Urinary bladder (tissue), 3 donors: ENCODE measurements at regions not wholly inside any gene's neighbourhood (a gene's known extent, or its start where the extent isn't known, plus 50 kb on each side); places are given as distances from the start of the nearest gene placed in this dataset.

Experiments used
- DNase-seq: peaks from one replicate; pipeline ENCODE4 v3.0.0-alpha.2; 2015; ENCODE audit errors: extremely low spot score
- H3K27ac ChIP-seq: one replicate; pipeline ENCODE4 v1.5.1; 2013; ENCODE audit warnings: low read depth, mild to moderate bottlenecking, moderate library complexity
- H3K36me3 ChIP-seq: one replicate; pipeline ENCODE4 v1.6.1; 2013; ENCODE audit warnings: mild to moderate bottlenecking, moderate library complexity; ENCODE audit not compliant: insufficient read depth
- H3K4me1 ChIP-seq: one replicate; pipeline ENCODE4 v1.6.1; 2013; ENCODE audit warnings: mild to moderate bottlenecking, moderate library complexity; ENCODE audit not compliant: insufficient read depth
- H3K4me3 ChIP-seq: one replicate; pipeline ENCODE4 v1.5.1; 2013; ENCODE audit warnings: low read depth, low read length
- WGBS: extraction: QIAGEN DNeasy Blood & Tissue Kit; methylation state at CpG from one replicate; pipeline ENCODE4 v1.1.7; 2013; 5-methylcytosine and 5-hydroxymethylcytosine counted together
- donor health status: healthy with polysubstance abuse.
- donor health status: healthy.

GRCh38 chr13:103556681-103557080 is 490.5 kb upstream of the SLC10A2 start:
- no peak overlapping the region for H3K4me3 ChIP-seq
- WGBS = 88% methylated on average over 2 of the region's 2 CpGs
- H3K36me3 ChIP-seq = no peaks in the 10 kb centered on the region
- H3K4me1 ChIP-seq = no peaks in the 10 kb centered on the region
- H3K27ac ChIP-seq = no peak overlapping the region
- DNase-seq = no peak

- no peak overlapping the region for H3K27ac ChIP-seq
- 62% methylated on average over 3 of the region's 3 CpGs for WGBS
- no peaks in the 10 kb centered on the region for H3K4me1 ChIP-seq
- DNase-seq = no peak
- H3K36me3 ChIP-seq = no peaks in the 10 kb centered on the region
- H3K4me3 ChIP-seq = no peak overlapping the region
These were observed 481.7 kb upstream of the SLC10A2 start for GRCh38 chr13:103547914-103548313.

- Histone ChIP-seq H3K4me1 (no peaks in the 10 kb centered on the region), H3K27ac (no peak overlapping the region), H3K36me3 (no peaks in the 10 kb centered on the region), H3K4me3 (no peak overlapping the region)
- no peak for DNase-seq
- 79% methylated on average over 1 of the region's 1 CpG for WGBS
These were observed 480.1 kb upstream of the SLC10A2 start for GRCh38 chr13:103546271-103546670.

- DNase-seq = no peak
- no peaks in the 10 kb centered on the region for H3K36me3 ChIP-seq
- no peaks in the 10 kb centered on the region for H3K4me1 ChIP-seq
- WGBS = 82% methylated on average over 1 of the region's 1 CpG
- H3K4me3 ChIP-seq = no peak overlapping the region
- no peak overlapping the region for H3K27ac ChIP-seq
These were observed 476.4 kb upstream of the SLC10A2 start for GRCh38 chr13:103542648-103543047.

GRCh38 chr13:103540382-103540765 is 474.2 kb upstream of the SLC10A2 start:
- Histone ChIP-seq H3K4me3 (no peak overlapping the region), H3K4me1 (no peaks in the 10 kb centered on the region), H3K27ac (no peak overlapping the region), H3K36me3 (no peaks in the 10 kb centered on the region)
- DNase-seq = no peak
- WGBS = 94% methylated on average over 1 of the region's 1 CpG

GRCh38 chr13:103539721-103540381 is 473.6 kb upstream of the SLC10A2 start:
- Histone ChIP-seq H3K36me3 (no peaks in the 10 kb centered on the region), H3K4me1 (no peaks in the 10 kb centered on the region), H3K4me3 (no peak overlapping the region), H3K27ac (no peak overlapping the region)
- 85% methylated on average over 4 of the region's 4 CpGs for WGBS
- DNase-seq = no peak

- Histone ChIP-seq H3K4me3 (no peak overlapping the region), H3K27ac (no peak overlapping the region), H3K36me3 (no peaks in the 10 kb centered on the region), H3K4me1 (no peaks in the 10 kb centered on the region)
- no peak for DNase-seq
- 25% methylated on average over 3 of the region's 3 CpGs for WGBS
These were observed 473.0 kb upstream of the SLC10A2 start for GRCh38 chr13:103539265-103539664.

- H3K4me1 ChIP-seq = no peaks in the 10 kb centered on the region
- WGBS = 88% methylated on average over 3 of the region's 3 CpGs
These were observed 471.4 kb upstream of the SLC10A2 start for GRCh38 chr13:103537616-103538015.

GRCh38 chr13:103531278-103531677 is 465.1 kb upstream of the SLC10A2 start:
- 41% methylated on average over 1 of the region's 1 CpG for WGBS
- H3K4me3 ChIP-seq = no peak overlapping the region
- DNase-seq = no peak
- no peaks in the 10 kb centered on the region for H3K4me1 ChIP-seq
- H3K36me3 ChIP-seq = no peaks in the 10 kb centered on the region
- H3K27ac ChIP-seq = no peak overlapping the region

More at GRCh38 chr13:103537616-103538015, 471.4 kb upstream of the SLC10A2 start:
- Histone ChIP-seq H3K36me3 (no peaks in the 10 kb centered on the region), H3K27ac (no peak overlapping the region), H3K4me3 (no peak overlapping the region)
- DNase-seq = no peak

- WGBS = 59% methylated on average over 2 of the region's 2 CpGs
- no peak for DNase-seq
- no peak overlapping the region for H3K27ac ChIP-seq
- H3K4me3 ChIP-seq = no peak overlapping the region
- no peaks in the 10 kb centered on the region for H3K4me1 ChIP-seq
- no peaks in the 10 kb centered on the region for H3K36me3 ChIP-seq
These were observed 462.2 kb upstream of the SLC10A2 start for GRCh38 chr13:103528437-103528836.

GRCh38 chr13:103525530-103525929 is 459.3 kb upstream of the SLC10A2 start:
- Histone ChIP-seq H3K36me3 (no peaks in the 10 kb centered on the region), H3K4me1 (no peaks in the 10 kb centered on the region), H3K27ac (no peak overlapping the region), H3K4me3 (no peak overlapping the region)
- DNase-seq = no peak
- WGBS = 98% methylated on average over 1 of the region's 1 CpG

- DNase-seq = no peak
- H3K4me3 ChIP-seq = no peak overlapping the region
- no peaks in the 10 kb centered on the region for H3K4me1 ChIP-seq
- no peaks in the 10 kb centered on the region for H3K36me3 ChIP-seq
- 60% methylated on average over 7 of the region's 7 CpGs for WGBS
- H3K27ac ChIP-seq = no peak overlapping the region
These were observed 457.6 kb upstream of the SLC10A2 start for GRCh38 chr13:103523858-103524257.

GRCh38 chr13:103521532-103521931 is 455.3 kb upstream of the SLC10A2 start:
- WGBS = 73% methylated on average over 1 of the region's 1 CpG
- Histone ChIP-seq H3K36me3 (no peaks in the 10 kb centered on the region), H3K4me1 (no peaks in the 10 kb centered on the region), H3K4me3 (no peak overlapping the region), H3K27ac (no peak overlapping the region)
- DNase-seq = no peak

- 50% methylated on average over 2 of the region's 2 CpGs for WGBS
- no peak for DNase-seq
- H3K4me3 ChIP-seq = no peak overlapping the region
- no peaks in the 10 kb centered on the region for H3K36me3 ChIP-seq
- H3K4me1 ChIP-seq = no peaks in the 10 kb centered on the region
- H3K27ac ChIP-seq = no peak overlapping the region
These were observed 451.5 kb upstream of the SLC10A2 start for GRCh38 chr13:103517768-103518102.
